Neural progenitor cell (in vitro differentiated cells): ENCODE measurements at regions not wholly inside any gene's neighbourhood (a gene's known extent, or its start where the extent isn't known, plus 50 kb on each side); places are given as distances from the start of the nearest gene placed in this dataset.

ENCODE experiments used
- EZH2phosphoT487 ChIP-seq: fragments of 200-600 bp; sonication (generic); IDR thresholded peaks from 2 replicates; pipeline ENCODE4 v1.6.1; 2017; ENCODE audit warnings: antibody characterized with exemption
- TF ChIP-seq, protein P1 (sequence below): fragments of 200-600 bp; sonication (generic); IDR thresholded peaks from 2 replicates; pipeline ENCODE4 v1.5.1; 2017; ENCODE audit warnings: antibody characterized with exemption, mild to moderate bottlenecking

DNA sequence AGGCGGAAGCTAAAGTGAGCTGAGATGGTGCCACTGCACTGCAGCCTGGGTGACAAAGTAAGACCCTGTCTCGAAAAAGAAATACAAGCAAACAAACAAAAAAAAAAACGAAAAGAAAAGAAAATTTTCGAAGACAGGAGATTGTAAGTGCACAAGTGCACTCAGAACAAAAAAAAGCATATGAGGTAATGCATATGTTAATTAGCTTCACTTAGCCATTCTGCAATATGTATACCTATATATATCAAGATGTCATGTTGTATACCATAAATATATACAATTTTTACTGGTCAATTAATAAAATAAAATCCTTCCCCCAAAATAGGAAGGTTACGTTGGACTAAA, 127.5 kb downstream of the RIN2 start:
- TF ChIP-seq, protein P1, sequence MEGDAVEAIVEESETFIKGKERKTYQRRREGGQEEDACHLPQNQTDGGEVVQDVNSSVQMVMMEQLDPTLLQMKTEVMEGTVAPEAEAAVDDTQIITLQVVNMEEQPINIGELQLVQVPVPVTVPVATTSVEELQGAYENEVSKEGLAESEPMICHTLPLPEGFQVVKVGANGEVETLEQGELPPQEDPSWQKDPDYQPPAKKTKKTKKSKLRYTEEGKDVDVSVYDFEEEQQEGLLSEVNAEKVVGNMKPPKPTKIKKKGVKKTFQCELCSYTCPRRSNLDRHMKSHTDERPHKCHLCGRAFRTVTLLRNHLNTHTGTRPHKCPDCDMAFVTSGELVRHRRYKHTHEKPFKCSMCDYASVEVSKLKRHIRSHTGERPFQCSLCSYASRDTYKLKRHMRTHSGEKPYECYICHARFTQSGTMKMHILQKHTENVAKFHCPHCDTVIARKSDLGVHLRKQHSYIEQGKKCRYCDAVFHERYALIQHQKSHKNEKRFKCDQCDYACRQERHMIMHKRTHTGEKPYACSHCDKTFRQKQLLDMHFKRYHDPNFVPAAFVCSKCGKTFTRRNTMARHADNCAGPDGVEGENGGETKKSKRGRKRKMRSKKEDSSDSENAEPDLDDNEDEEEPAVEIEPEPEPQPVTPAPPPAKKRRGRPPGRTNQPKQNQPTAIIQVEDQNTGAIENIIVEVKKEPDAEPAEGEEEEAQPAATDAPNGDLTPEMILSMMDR: no peak
- no peak for TF ChIP-seq EZH2phosphoT487
